B cell (primary cell): ENCODE measurements at regions not wholly inside any gene's neighbourhood (a gene's known extent, or its start where the extent isn't known, plus 50 kb on each side); places are given as distances from the start of the nearest gene placed in this dataset.
"Not testable (repeated sequence)": the region's sequence is repeated elsewhere in the genome, so short reads cannot be mapped to it uniquely, and the experiment has no call there.

ENCODE experiments used
- ATAC-seq: fragments of 200-7000 bp; cut with Tn5 transposase; one replicate; pipeline ENCODE4 v1.10.0; 2021; ENCODE audit warnings: low read depth, mild to moderate bottlenecking, moderate number of reproducible peaks, moderate library complexity
- CTCF ChIA-PET: fragments of 350-600 bp; sonication (Branson Sonifier 250); formaldehyde crosslinking; loops from one replicate; lab custom pipeline; 2021; ENCODE audit warnings: antibody characterized with exemption, inconsistent platforms; lab: Charles Lee
- POLR2A ChIA-PET: fragments of 350-600 bp; sonication (Branson Sonifier 250); formaldehyde crosslinking; loops from one replicate; lab custom pipeline; 2021; ENCODE audit warnings: antibody characterized with exemption; lab: Charles Lee
- DNase-seq: peaks from one replicate; pipeline ENCODE4 v3.0.0; 2013
- H2AFZ ChIP-seq: 2 replicates; pipeline ENCODE4 v1.6.1; 2012; ENCODE audit warnings: mild to moderate bottlenecking, low read depth, low read length; ENCODE audit not compliant: insufficient read depth, poor library complexity, severe bottlenecking
- H3K27ac ChIP-seq, 2 donors: 1 replicate in 1 of 2; 2 replicates in 1 of 2; pipeline ENCODE4 v1.5.1; 2012 to 2013; ENCODE audit warnings: low read length in 2 of 2, mild to moderate bottlenecking in 2 of 2, moderate library complexity in 1 of 2
- H3K27me3 ChIP-seq, 4 experiments: fragments of 200-600 bp in 1 of 4; sonication (generic) in 1 of 4; replicated peaks in 1 of 4; 1 replicate in 2 of 4; 2 replicates in 2 of 4; pipeline versions ENCODE4 v1.6.1 to v1.7.0; 2013 to 2016; ENCODE audit warnings: low read length in 3 of 4, mild to moderate bottlenecking in 2 of 4, mixed read lengths in 1 of 4, moderate library complexity in 1 of 4; ENCODE audit not compliant: insufficient read depth in 4 of 4, control insufficient read depth in 3 of 4; ENCODE audit errors: control extremely low read depth in 1 of 4
- H3K36me3 ChIP-seq, 2 experiments: replicated peaks in 1 of 2; 1 replicate in 1 of 2; 2 replicates in 1 of 2; pipeline versions ENCODE4 v1.6.1 to v1.7.1; 2013; ENCODE audit warnings: low read length in 1 of 2; ENCODE audit not compliant: insufficient read depth in 2 of 2, control insufficient read depth in 1 of 2; ENCODE audit errors: control extremely low read depth in 1 of 2, extremely low read depth in 1 of 2
- H3K4me1 ChIP-seq, 2 donors: fragments of 200-600 bp in 1 of 2; sonication (generic) in 1 of 2; 1 replicate in 1 of 2; 2 replicates in 1 of 2; pipeline versions ENCODE4 v1.5.1 to v1.6.1; 2013 to 2017; ENCODE audit warnings: low read length in 2 of 2; ENCODE audit not compliant: control insufficient read depth in 2 of 2, insufficient read depth in 2 of 2
- H3K4me2 ChIP-seq: replicated peaks from 2 replicates; pipeline ENCODE3; 2012; ENCODE audit warnings: mild to moderate bottlenecking, low read depth, low read length; ENCODE audit not compliant: poor library complexity, severe bottlenecking
- H3K4me3 ChIP-seq, 5 experiments: fragments of 200-600 bp in 1 of 5; sonication (generic) in 1 of 5; 1 replicate in 3 of 5; 2 replicates in 2 of 5; pipeline versions ENCODE4 v1.5.1 to v1.7.0; 2011 to 2016; ENCODE audit warnings: low read length in 4 of 5, mild to moderate bottlenecking in 4 of 5, low read depth in 2 of 5, control low read depth in 1 of 5, moderate library complexity in 1 of 5; ENCODE audit not compliant: insufficient read depth in 1 of 5; ENCODE audit errors: control extremely low read depth in 1 of 5, extremely low read depth in 1 of 5
- H3K79me2 ChIP-seq: fragments of 200-600 bp; sonication (generic); one replicate; pipeline ENCODE4 v1.6.0; 2016; ENCODE audit warnings: low read length; ENCODE audit not compliant: control insufficient read depth, insufficient read depth
- H3K9ac ChIP-seq: fragments of 200-600 bp; sonication (generic); 2 replicates; pipeline ENCODE4 v1.6.1; 2017; ENCODE audit warnings: mild to moderate bottlenecking, low read length, moderate library complexity
- H3K9me3 ChIP-seq, 3 donors: one replicate each; pipeline versions ENCODE4 v1.6.1 to v1.7.1; 2013; ENCODE audit warnings: low read length in 2 of 3; ENCODE audit not compliant: control insufficient read depth in 2 of 3, insufficient read depth in 1 of 3; ENCODE audit errors: control extremely low read depth in 1 of 3
- H4K20me1 ChIP-seq: 2 replicates; pipeline ENCODE4 v1.6.0; 2012; ENCODE audit warnings: mild to moderate bottlenecking, low read length; ENCODE audit not compliant: insufficient read depth, control insufficient read depth, poor library complexity, severe bottlenecking
- H3K27ac Mint-ChIP-seq: one replicate; pipeline ENCODE4 v1.8.0; 2021; ENCODE audit warnings: mixed read lengths
- H3K27me3 Mint-ChIP-seq: one replicate; pipeline ENCODE4 v1.8.0; 2021; ENCODE audit warnings: mixed read lengths
- H3K4me1 Mint-ChIP-seq: one replicate; pipeline ENCODE4 v1.8.0; 2021; ENCODE audit warnings: mixed read lengths
- H3K4me3 Mint-ChIP-seq: one replicate; pipeline ENCODE4 v1.8.0; 2021; ENCODE audit warnings: mixed read lengths
- H3K9me3 Mint-ChIP-seq: one replicate; pipeline ENCODE4 v1.8.0; 2022; ENCODE audit warnings: mixed read lengths; ENCODE audit not compliant: insufficient read depth
- CTCF ChIP-seq: fragments of 200-600 bp; IDR thresholded peaks from one replicate; pipeline ENCODE4 v1.8.0; 2022; ENCODE audit warnings: antibody characterized with exemption, mild to moderate bottlenecking
- EZH2 ChIP-seq: IDR thresholded peaks from 2 replicates; pipeline ENCODE4 v1.6.1; 2012; ENCODE audit warnings: borderline replicate concordance, low read depth, mild to moderate bottlenecking, moderate library complexity, low read length; ENCODE audit not compliant: insufficient read depth, poor library complexity, severe bottlenecking
- WGBS: methylation state at CpG from one replicate; pipeline ENCODE4 v1.1.5; 2013; ENCODE audit warnings: missing lambda C conversion rate; ENCODE audit not compliant: insufficient coverage; 5-methylcytosine and 5-hydroxymethylcytosine counted together
- intact Hi-C: fragments of 100-400 bp; cut with micrococcal nuclease; formaldehyde crosslinking; loops from one replicate; pipeline ENCODE4 v1.10.0; 2022

- Mint-ChIP-seq H3K27ac (no peak overlapping the region), H3K4me3 (no peak overlapping the region), H3K27me3 (no peaks in the 10 kb centered on the region), H3K9me3 (no peaks in the 10 kb centered on the region), H3K4me1 (no peaks in the 10 kb centered on the region)
- no peak for DNase-seq
- Histone ChIP-seq H2AFZ (no peak overlapping the region), H3K27me3 (no peaks in the 10 kb centered on the region), H3K9ac (no peak overlapping the region), H3K27ac (no peak overlapping the region), H3K79me2 (no peaks in the 10 kb centered on the region), H3K4me1 (no peaks in the 10 kb centered on the region), H4K20me1 (no peaks in the 10 kb centered on the region), H3K4me3 (no peak overlapping the region), H3K9me3 (no peaks in the 10 kb centered on the region), H3K36me3 (no peaks in the 10 kb centered on the region), H3K4me2 (no peak overlapping the region)
- WGBS, result 96% methylated on average over 4 of the region's 6 CpGs
- ATAC-seq, result no peak
- TF ChIP-seq CTCF (no peak), EZH2 (no peak)
- intact Hi-C loops, result no loop called here
- ChIA-PET POLR2A (no interaction called here), CTCF (no interaction called here)
Observed at GRCh38 chr6:112526594-112526993, 179.5 kb downstream of the RFPL4B start.

GRCh38 chr6:112528306-112528705 is 181.2 kb downstream of the RFPL4B start:
- POLR2A ChIA-PET, ATAC-seq, H3K9me3 Mint-ChIP-seq, H3K9me3 ChIP-seq, H3K4me3 Mint-ChIP-seq, H3K9ac ChIP-seq, H3K4me1 Mint-ChIP-seq, H3K36me3 ChIP-seq, H3K4me2 ChIP-seq, H3K4me1 ChIP-seq, H3K79me2 ChIP-seq, H2AFZ ChIP-seq, H3K4me3 ChIP-seq, H4K20me1 ChIP-seq, H3K27me3 Mint-ChIP-seq, H3K27me3 ChIP-seq, DNase-seq, H3K27ac Mint-ChIP-seq, H3K27ac ChIP-seq, CTCF ChIA-PET, intact Hi-C loops: not testable (repeated sequence)
- 97% methylated on average over 6 of the region's 29 CpGs for WGBS
